ENCODE measurements at regions not wholly inside any gene's neighbourhood (a gene's known extent, or its start where the extent isn't known, plus 50 kb on each side); places are given as distances from the start of the nearest gene placed in this dataset.
"Not testable (repeated sequence)": the region's sequence is repeated elsewhere in the genome, so short reads cannot be mapped to it uniquely, and the experiment has no call there.

DNA sequence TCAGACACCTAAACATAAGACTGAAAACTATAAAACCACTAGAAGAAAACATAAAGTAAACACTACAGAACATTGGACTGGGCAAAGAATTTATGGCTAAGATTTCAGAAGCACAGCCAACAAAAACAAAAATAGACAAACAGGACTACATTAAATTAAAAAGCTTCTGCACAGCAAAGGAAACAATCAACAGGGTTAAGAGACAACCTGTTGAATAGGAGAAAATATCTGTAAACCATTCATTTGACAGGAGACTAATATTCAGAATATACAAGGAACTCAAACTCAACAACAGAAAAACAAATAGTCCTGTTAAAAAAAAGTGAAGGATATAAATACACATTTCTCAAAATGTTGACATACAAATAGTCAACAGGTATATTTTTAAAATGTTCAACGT is 106.7 kb upstream of the FANCL start:
- Histone ChIP-seq H3K4me3 (no peak overlapping the region), H3K27me3 (no peaks in the 10 kb centered on the region), H3K27ac (no peak overlapping the region), H3K4me1 (no peaks in the 10 kb centered on the region), H3K36me3 (no peaks in the 10 kb centered on the region), H3K9me3 (peaks cover 0 to 4% of the 10 kb centered on the region in 2 donors)
- intact Hi-C loops (cut with DNase I; ENCODE audit: low total_unique reads): no loop called here
- DNase-seq (ENCODE audit: low spot score in 2 of 2): no peak
- no peak for TF ChIP-seq POLR2AphosphoS5 (IDR thresholded peaks at IDR 0.05)
- TF ChIP-seq POLR2A (IDR thresholded peaks at IDR 0.05): no peak
- TF ChIP-seq, protein P1, sequence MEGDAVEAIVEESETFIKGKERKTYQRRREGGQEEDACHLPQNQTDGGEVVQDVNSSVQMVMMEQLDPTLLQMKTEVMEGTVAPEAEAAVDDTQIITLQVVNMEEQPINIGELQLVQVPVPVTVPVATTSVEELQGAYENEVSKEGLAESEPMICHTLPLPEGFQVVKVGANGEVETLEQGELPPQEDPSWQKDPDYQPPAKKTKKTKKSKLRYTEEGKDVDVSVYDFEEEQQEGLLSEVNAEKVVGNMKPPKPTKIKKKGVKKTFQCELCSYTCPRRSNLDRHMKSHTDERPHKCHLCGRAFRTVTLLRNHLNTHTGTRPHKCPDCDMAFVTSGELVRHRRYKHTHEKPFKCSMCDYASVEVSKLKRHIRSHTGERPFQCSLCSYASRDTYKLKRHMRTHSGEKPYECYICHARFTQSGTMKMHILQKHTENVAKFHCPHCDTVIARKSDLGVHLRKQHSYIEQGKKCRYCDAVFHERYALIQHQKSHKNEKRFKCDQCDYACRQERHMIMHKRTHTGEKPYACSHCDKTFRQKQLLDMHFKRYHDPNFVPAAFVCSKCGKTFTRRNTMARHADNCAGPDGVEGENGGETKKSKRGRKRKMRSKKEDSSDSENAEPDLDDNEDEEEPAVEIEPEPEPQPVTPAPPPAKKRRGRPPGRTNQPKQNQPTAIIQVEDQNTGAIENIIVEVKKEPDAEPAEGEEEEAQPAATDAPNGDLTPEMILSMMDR (IDR thresholded peaks at IDR 0.05): no peak

DNA sequence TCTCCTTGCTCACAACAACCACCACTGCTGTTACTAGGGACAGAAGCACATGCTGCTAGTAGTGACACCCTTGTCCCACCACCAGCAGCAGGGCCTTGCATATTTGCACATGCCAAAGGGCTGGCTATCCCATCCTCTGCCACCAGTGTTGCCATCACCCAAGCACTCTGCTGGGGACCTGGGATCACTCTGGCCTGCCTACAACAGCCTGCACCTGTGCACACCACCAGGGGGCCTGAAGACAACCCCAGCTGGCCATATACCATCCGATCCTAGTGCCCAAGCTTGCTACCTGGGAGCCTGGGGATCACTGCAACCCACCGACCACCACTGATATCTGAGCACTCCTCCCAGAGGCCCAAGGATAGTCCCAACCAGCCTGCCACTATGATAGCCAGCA is 99.9 kb upstream of the FANCL start:
- intact Hi-C loops (cut with DNase I; ENCODE audit: low total_unique reads): no loop called here
- TF ChIP-seq, protein P1 (IDR thresholded peaks at IDR 0.05): no peak
- TF ChIP-seq POLR2AphosphoS5 (IDR thresholded peaks at IDR 0.05) (no peak), POLR2A (IDR thresholded peaks at IDR 0.05) (no peak)

DNA sequence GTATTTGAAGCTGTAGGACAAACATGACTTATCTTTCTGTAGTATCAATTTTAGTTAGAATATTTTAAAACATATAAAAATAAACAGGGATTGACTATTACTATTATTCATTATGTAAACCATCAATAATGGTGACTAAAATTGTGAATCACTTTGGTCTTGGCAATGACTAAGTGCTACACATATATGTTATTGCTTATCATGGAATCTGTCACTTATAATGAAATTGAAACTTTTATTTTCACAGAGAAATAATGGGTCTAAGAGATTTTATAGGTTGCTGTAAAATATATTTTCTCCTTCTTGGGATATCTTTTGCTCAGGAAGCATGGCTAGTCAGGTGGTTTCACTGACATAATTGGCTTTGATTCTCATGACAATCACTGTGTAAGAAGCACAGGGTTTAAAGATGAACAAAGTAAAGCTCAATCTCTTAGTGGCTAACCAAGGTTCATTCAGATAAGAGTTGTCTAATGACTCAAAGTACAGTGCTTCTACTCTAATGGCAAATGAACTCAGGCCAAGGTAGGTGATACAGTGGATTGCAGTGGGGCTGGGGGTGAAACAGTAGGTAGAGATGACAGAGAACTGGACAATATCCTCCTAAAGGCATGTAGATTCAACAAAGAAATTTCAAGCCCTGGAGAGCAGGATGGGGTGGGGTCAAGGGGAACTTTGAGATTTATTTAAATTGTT is 98.6 kb upstream of the FANCL start:
- no peaks in the 10 kb centered on the region for H3K4me1 ChIP-seq
- intact Hi-C loops (cut with DNase I; ENCODE audit: low total_unique reads): no loop called here
- DNase-seq (ENCODE audit: low spot score in 2 of 2): no peak
- no peaks in the 10 kb centered on the region for H3K36me3 ChIP-seq
- no peak overlapping the region for H3K27ac ChIP-seq
- H3K4me3 ChIP-seq: no peak overlapping the region
- no peaks in the 10 kb centered on the region for H3K27me3 ChIP-seq
- TF ChIP-seq POLR2A (IDR thresholded peaks at IDR 0.05) (no peak), POLR2AphosphoS5 (IDR thresholded peaks at IDR 0.05) (no peak)
- H3K9me3 ChIP-seq: peaks cover 0 to 4% of the 10 kb centered on the region in 2 donors

More for the DNA sequence above, 99.9 kb upstream of the FANCL start:
- H3K4me1 ChIP-seq: no peaks in the 10 kb centered on the region
- H3K36me3 ChIP-seq: no peaks in the 10 kb centered on the region
- peaks cover 0 to 4% of the 10 kb centered on the region in 2 donors for H3K9me3 ChIP-seq
- no peak overlapping the region for H3K27ac ChIP-seq
- H3K4me3 ChIP-seq: no peak overlapping the region
- no peaks in the 10 kb centered on the region for H3K27me3 ChIP-seq
- DNase-seq (ENCODE audit: low spot score in 2 of 2): no peak

DNA sequence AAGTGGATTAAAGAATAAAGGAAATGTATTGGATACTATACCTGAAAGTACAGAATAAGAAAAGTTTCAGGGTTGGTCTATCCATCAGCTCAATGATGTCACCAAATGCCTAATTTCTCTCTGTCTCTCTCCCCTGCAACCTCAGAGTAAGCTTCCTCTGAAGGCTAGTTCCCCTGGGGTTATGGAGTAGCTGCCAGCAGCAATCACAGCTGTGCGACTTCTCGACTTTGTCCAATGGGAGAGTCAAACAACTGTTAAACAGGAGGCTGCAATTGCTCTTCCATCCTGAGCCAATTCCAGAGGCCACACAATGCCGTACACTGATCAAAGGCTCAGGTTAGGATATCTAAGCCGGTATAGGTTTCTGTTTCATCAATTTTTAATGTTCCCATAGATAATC is 95.3 kb upstream of the FANCL start:
- TF ChIP-seq POLR2A (IDR thresholded peaks at IDR 0.05) (no peak), POLR2AphosphoS5 (IDR thresholded peaks at IDR 0.05) (no peak)
- TF ChIP-seq, protein P1 (IDR thresholded peaks at IDR 0.05): no peak
- H3K27me3 ChIP-seq: no peaks in the 10 kb centered on the region
- H3K4me1 ChIP-seq: no peaks in the 10 kb centered on the region
- DNase-seq (ENCODE audit: low spot score in 2 of 2): no peak
- H3K36me3 ChIP-seq: no peaks in the 10 kb centered on the region
- no peaks in the 10 kb centered on the region for H3K9me3 ChIP-seq
- no peak overlapping the region for H3K4me3 ChIP-seq
- intact Hi-C loops (cut with DNase I; ENCODE audit: low total_unique reads): no loop called here
- no peak overlapping the region for H3K27ac ChIP-seq

DNA sequence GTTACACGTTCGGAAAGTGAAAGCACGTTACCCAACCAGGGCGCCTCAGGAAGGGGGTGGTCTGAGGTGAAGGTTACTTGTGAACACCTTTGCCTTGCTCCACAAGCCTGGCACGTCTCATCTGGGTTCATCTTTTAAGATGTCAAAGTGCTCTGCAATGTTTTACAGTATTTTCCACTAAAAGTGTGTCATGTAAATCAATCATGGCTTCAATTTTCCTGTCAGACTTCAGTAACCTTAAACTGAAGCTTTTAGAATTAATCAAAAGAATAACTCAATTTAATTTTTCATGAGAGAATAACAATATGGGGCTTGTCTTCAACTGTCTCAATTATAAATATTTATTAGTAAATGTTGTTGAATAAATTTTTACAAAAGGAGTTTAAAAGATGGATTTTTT is 93.3 kb upstream of the FANCL start:
- no peak for DNase-seq (ENCODE audit: low spot score in 2 of 2)
- Histone ChIP-seq H3K4me1 (no peaks in the 10 kb centered on the region), H3K27ac (no peak overlapping the region), H3K9me3 (no peaks in the 10 kb centered on the region), H3K36me3 (no peaks in the 10 kb centered on the region), H3K4me3 (no peak overlapping the region), H3K27me3 (no peaks in the 10 kb centered on the region)
- intact Hi-C loops (cut with DNase I; ENCODE audit: low total_unique reads): no loop called here
- no peak for TF ChIP-seq POLR2AphosphoS5 (IDR thresholded peaks at IDR 0.05)
- TF ChIP-seq, protein P1 (IDR thresholded peaks at IDR 0.05): no peak
- no peak for TF ChIP-seq POLR2A (IDR thresholded peaks at IDR 0.05)

DNA sequence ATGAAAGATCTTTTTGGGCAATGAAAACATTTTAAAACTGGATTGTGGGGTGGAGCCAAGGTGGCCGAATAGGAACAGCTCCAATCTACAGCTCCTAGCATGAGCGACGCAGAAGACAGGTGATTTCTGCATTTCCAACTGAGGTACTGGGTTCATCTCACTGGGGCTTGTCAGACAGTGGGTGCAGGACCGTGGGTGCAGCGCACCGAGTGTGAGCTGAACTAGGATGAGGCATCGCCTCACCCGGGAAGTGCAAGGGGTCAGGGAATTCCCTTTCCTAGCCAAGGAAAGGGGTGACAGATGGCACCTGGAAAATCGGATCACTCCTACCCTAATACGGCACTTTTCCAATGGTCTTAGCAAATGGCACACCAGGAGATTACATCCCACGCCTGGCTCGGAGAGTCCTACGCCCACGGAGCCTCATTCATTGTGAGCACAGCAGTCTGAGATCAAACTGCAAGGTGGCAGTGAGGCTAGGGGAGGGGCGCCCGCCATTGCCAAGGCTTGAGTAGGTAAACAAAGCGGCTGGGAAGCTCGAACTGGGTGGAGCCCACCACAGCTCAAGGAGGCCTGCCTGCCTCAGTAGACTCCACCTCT is 84.3 kb upstream of the FANCL start:
- H3K27me3 ChIP-seq; intact Hi-C loops (cut with DNase I; ENCODE audit: low total_unique reads); H3K9me3 ChIP-seq; H3K4me3 ChIP-seq; H3K36me3 ChIP-seq; DNase-seq (ENCODE audit: low spot score in 2 of 2); H3K27ac ChIP-seq; H3K4me1 ChIP-seq: not testable (repeated sequence)
